AG08396 (cell line): ENCODE measurements at regions not wholly inside any gene's neighbourhood (a gene's known extent, or its start where the extent isn't known, plus 50 kb on each side); places are given as distances from the start of the nearest gene placed in this dataset.
A peak's percentile ranks its signal among the peaks of the same experiment; 100 is the strongest.
"Not testable (repeated sequence)": the region's sequence is repeated elsewhere in the genome, so short reads cannot be mapped to it uniquely, and the experiment has no call there.

Experiments used
- DNase-seq: peaks from one replicate; pipeline ENCODE4 v3.0.0; 2012; ENCODE audit warnings: low spot score, mixed read lengths

- no peak for DNase-seq
Measured at GRCh38 chr4:170697845-170698244, 608.1 kb upstream of the AADAT start.

GRCh38 chr4:170697045-170697444 is 607.3 kb upstream of the AADAT start:
- DNase-seq = no peak

DNA sequence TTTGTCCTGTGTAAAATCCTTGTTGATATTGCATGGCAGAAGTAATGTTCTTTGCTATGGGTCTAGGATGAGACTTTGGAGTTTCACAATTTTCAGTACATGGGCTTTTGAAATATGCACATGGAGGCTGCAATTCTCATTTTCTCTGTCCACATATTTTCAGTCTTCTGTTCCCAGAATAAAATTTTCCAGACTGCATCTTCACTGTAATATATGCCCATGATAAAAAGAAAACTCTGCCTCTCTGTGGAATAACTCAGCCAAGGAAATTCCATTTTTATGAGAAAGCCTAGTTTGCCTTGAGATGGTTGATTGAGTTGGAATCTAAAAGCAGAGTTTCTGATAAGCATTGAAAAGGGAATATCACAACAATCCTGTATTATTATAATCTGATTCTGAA is 601.4 kb upstream of the AADAT start:
- no peak for DNase-seq

- DNase-seq = no peak
Measured at GRCh38 chr4:170687751-170688150, 598.0 kb upstream of the AADAT start.

DNA sequence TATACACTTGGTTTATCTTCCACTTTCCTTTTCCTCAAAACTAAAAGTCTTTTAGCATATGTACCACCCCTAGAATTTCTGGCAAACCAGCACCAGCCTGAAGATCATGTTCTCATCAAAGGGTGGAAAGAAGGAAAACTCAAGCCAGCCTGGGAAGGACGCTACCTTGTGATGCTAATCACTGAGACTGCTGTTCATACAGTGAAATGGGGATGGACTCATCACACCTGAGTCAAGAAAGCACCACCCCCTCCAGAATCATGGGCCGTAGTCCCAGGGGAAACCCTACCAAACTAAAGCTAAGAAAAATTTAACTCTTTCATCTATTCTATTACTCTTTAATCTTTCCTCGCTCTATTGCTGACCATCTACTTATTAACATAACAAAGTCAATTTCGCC is 595.9 kb upstream of the AADAT start:
- DNase-seq = not testable (repeated sequence)

- no peak for DNase-seq
Measured at GRCh38 chr4:170682558-170683294, 593.0 kb upstream of the AADAT start.

DNA sequence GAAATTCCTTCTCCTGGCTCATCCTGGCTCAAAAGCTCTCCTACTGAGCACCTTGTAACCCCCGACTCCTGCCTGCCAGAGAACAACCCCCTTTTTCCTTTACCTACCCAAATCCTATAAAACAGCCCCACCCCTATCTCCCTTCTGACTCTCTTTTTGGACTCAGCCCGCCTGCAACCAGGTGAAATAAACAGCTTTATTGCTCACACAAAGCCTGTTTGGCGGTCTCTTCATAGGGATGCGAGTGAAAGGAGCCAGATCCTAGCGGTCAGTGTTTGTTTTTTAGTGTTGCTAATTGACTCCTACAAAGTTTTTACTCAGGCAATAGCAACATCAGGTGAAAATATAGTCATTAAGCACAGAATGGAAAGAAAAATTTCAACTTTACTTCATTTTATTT is 592.3 kb upstream of the AADAT start:
- DNase-seq = not testable (repeated sequence)

GRCh38 chr4:170675568-170676262 is 586.0 kb upstream of the AADAT start:
- DNase-seq = peak; percentile 5

GRCh38 chr4:170674176-170674575 is 584.4 kb upstream of the AADAT start:
- DNase-seq = no peak

- no peak for DNase-seq
Measured at GRCh38 chr4:170672381-170672965, 582.7 kb upstream of the AADAT start.

GRCh38 chr4:170671171-170671570 is 581.4 kb upstream of the AADAT start:
- DNase-seq = no peak

DNA sequence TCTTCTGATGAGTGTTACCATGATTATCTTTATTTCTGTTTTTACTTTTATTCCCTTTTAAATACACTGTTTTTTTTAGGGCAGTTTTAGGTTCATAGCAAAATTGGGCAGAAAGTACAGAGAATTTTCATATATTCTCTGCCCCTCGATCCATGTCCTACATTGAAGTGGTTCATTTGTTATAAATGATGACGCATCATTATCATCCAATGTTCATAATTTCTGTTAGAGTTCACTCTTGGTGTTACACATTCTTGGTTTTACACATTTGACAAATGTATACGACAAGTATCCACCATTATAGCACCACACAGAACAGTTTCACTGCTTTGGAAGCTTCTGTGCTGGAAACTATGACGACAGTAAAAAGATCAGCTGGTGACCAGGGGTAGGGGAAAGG is 578.1 kb upstream of the AADAT start:
- no peak for DNase-seq

- DNase-seq = no peak
Measured at GRCh38 chr4:170666909-170667308, 577.2 kb upstream of the AADAT start.

DNA sequence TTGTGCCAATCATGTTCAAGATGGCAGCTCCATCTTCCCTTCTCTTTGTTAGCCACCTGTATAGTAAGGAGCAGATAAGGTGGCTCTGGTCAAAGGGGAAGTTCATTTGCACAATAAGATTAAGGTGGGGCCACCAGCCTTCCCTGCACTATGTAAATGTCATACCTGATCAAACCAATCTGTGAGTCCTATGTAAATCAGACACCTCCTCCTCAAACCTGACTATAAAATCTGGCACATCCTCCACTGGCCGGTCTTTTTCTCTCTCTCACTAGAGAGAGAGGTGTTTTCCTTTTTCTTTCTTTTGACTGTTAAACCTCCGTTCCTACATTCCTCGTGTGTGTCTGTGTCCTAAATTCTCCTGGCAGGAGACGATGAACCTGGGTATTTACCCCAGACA is 572.5 kb upstream of the AADAT start:
- no peak for DNase-seq

GRCh38 chr4:170657761-170658160 is 568.0 kb upstream of the AADAT start:
- no peak for DNase-seq

GRCh38 chr4:170656506-170656905 is 566.8 kb upstream of the AADAT start:
- DNase-seq = no peak

DNA sequence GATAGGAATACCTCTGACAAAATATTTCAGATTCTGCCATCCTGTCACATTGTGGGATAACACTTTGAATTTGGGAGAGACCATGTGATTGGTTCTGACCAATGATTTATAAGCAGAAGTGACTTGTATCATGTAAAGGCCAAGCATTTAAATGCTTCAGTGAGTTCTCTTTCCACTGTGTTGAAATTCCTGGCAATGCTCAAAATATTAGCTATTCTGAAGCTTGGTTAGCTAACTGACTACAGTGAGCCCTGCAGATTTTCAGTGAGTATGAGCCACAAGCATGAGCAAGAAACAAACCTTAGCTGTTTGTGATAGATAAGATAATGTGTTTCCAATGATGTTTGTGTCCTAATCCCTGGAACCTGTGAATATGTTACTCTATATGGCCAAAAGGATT is 562.8 kb upstream of the AADAT start:
- no peak for DNase-seq

DNA sequence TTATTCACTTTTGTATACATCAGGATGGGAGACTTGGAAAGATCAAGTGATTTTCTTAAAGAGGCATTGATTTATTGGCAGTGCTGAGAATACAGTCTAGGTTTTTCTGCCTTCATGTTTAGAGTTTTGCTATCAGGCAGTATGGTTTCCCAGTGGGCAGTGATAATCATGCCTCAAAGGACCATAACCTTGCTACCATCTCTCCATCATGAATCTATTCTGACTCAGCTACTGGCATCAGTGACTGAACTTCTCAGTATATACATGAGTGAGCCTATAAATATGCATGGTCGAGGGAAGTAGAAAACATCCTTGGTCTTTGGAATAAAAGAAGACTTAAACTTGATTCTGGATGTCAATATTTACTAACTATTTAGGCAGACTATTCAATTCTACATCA is 562.0 kb upstream of the AADAT start:
- DNase-seq = no peak

DNA sequence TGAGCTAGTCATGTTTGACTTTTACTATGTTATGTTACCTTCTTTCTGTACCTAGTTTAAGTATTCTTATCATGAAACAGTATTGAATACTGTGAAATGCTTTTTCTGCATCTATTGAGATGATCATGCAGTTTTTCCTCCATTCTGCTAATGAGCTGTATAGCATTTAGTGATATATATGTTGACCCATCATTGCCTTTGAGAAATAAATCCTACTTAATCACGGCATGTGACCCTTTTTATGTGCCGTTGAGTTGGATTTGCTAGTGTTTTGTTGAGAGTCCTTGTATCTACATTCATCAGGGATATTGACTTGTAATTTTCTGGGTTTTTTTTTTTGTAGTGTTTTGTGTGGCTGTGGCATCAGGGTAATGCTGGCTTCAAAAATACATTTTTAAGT is 537.7 kb upstream of the AADAT start:
- DNase-seq = no peak

GRCh38 chr4:170623899-170624298 is 534.1 kb upstream of the AADAT start:
- DNase-seq = no peak

- no peak for DNase-seq
Measured at GRCh38 chr4:170610434-170610833, 520.7 kb upstream of the AADAT start.

GRCh38 chr4:170599894-170600293 is 510.1 kb upstream of the AADAT start:
- no peak for DNase-seq

- DNase-seq = no peak
Measured at GRCh38 chr4:170591076-170591475, 501.3 kb upstream of the AADAT start.
